Muscle of leg (tissue), 3 donors: ENCODE measurements at regions not wholly inside any gene's neighbourhood (a gene's known extent, or its start where the extent isn't known, plus 50 kb on each side); places are given as distances from the start of the nearest gene placed in this dataset.

ENCODE experiments used
- DNase-seq: peaks from one replicate; pipeline ENCODE4 v3.0.0; 2013
- H3K27ac ChIP-seq: one replicate; pipeline ENCODE4 v1.5.1; 2013; ENCODE audit warnings: mild to moderate bottlenecking, low read length, control low read depth
- H3K27me3 ChIP-seq: one replicate; pipeline ENCODE4 v1.6.1; 2013; ENCODE audit warnings: low read length; ENCODE audit not compliant: control insufficient read depth, insufficient read depth
- H3K36me3 ChIP-seq: one replicate; pipeline ENCODE4 v1.6.1; 2013; ENCODE audit warnings: low read length; ENCODE audit not compliant: control insufficient read depth, insufficient read depth
- H3K4me1 ChIP-seq: one replicate; pipeline ENCODE4 v1.6.1; 2013; ENCODE audit warnings: low read length; ENCODE audit not compliant: control insufficient read depth, insufficient read depth
- H3K4me3 ChIP-seq: one replicate; pipeline ENCODE4 v1.5.1; 2013; ENCODE audit warnings: low read length, control low read depth
- H3K9me3 ChIP-seq: replicated peaks from 2 replicates; pipeline ENCODE4 v1.6.1; 2013; ENCODE audit warnings: low read depth, low read length; ENCODE audit not compliant: control insufficient read depth
- WGBS: methylation state at CpG from one replicate; pipeline ENCODE4 v1.1.5; 2013; ENCODE audit warnings: missing lambda C conversion rate; ENCODE audit not compliant: insufficient coverage; 5-methylcytosine and 5-hydroxymethylcytosine counted together

DNA sequence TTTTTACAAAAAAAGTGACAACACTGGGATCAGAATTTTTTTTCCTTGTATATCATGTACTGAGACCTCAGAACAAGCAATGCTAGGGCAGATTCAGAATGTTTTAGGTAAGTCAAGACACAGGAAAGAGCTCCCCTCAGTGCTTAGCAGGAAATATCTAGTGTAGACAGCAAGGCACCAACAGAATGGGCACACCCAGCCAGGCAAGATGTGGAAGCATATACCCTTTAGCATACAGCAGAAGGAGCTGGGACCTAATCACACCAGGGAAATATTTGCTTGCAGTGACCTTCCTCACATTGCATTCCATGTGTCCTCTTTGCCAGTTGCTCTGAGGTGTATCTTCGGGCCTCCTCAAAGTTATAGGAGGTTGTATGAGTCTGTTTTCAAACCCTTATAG lies 497.6 kb upstream of the LRRN3 start:
- no peaks in the 10 kb centered on the region for H3K4me1 ChIP-seq
- no peaks in the 10 kb centered on the region for H3K27me3 ChIP-seq
- no peaks in the 10 kb centered on the region for H3K9me3 ChIP-seq
- no peaks in the 10 kb centered on the region for H3K36me3 ChIP-seq
- H3K4me3 ChIP-seq, result no peak overlapping the region
- DNase-seq, result no peak
- H3K27ac ChIP-seq, result no peak overlapping the region
- WGBS, result no CpG with 5 or more reads among the region's 1 CpG

DNA sequence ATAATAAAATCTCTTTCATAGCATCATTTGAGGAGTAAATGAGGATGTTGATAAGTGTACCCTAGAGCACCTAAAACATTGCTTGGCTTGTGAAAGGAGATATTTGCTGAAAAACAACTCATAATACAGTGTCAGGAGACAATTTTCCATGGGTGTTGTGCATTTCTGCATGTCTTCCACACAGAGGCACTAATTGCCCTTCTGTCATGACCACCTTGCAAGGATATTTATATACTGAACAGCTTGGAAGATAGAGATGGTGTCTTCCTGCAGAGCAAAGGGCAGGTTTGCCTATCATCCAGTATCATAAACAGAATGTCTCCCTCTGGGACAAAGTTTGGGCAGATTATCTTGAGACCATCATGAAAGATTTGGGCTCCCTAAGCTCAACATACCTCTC lies 495.2 kb upstream of the LRRN3 start:
- Histone ChIP-seq H3K4me3 (no peak overlapping the region), H3K36me3 (no peaks in the 10 kb centered on the region), H3K9me3 (no peaks in the 10 kb centered on the region), H3K4me1 (no peaks in the 10 kb centered on the region), H3K27ac (no peak overlapping the region), H3K27me3 (no peaks in the 10 kb centered on the region)
- peak; percentile 13 for DNase-seq

- peak; percentile 20 for DNase-seq
- Histone ChIP-seq H3K4me1 (no peaks in the 10 kb centered on the region), H3K27me3 (no peaks in the 10 kb centered on the region), H3K27ac (no peak overlapping the region), H3K4me3 (no peak overlapping the region), H3K36me3 (no peaks in the 10 kb centered on the region), H3K9me3 (no peaks in the 10 kb centered on the region)
- 50% methylated on average over 2 of the region's 5 CpGs for WGBS
These were observed 490.0 kb upstream of the LRRN3 start for GRCh38 chr7:110600956-110601355.

DNA sequence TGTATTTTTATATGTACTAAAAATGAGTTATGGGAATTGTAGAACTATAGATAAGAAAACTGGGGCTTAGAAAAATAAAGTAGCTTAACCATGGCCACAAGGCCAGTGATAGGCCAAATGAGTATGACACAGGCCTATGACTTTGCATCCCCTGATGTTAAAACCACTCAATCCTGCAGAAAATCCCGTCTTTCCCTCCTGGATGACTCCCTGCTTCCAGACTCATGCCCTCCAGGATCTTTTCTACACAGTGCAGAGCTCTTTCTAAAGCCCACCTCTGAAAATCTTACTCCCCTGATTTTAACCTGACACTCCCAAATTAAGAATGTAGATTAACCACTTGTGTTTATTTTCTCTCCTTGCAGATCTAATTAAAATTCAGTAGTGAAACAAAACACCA lies 489.2 kb upstream of the LRRN3 start:
- Histone ChIP-seq H3K9me3 (no peaks in the 10 kb centered on the region), H3K27me3 (no peaks in the 10 kb centered on the region), H3K4me1 (no peaks in the 10 kb centered on the region), H3K4me3 (no peak overlapping the region), H3K27ac (no peak overlapping the region), H3K36me3 (no peaks in the 10 kb centered on the region)
- DNase-seq, result no peak
- 29% methylated on average over 1 of the region's 1 CpG for WGBS

DNA sequence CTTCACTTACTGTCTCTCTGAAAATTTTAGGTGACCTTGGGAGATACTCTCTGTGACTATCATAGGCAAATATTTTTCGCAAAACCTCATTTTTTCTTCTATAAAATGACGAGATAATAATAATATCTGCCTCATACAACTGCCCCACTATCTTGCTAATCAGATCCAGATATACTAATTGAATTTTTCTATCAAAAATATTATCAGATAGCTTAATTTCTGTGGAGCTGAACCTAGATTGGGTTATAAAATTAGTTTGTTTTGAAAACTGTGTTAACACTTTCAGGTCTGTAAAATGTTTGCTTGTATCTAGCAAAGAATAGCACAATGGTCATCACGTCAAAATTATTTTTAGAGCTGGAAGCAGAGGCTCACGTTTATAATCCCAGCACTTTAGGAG lies 486.7 kb upstream of the LRRN3 start:
- WGBS, result 83% methylated on average over 1 of the region's 4 CpGs
- DNase-seq, result no peak
- Histone ChIP-seq H3K27me3 (no peaks in the 10 kb centered on the region), H3K4me3 (no peak overlapping the region), H3K9me3 (no peaks in the 10 kb centered on the region), H3K4me1 (no peaks in the 10 kb centered on the region), H3K36me3 (no peaks in the 10 kb centered on the region), H3K27ac (no peak overlapping the region)

- peak; percentile 49 for DNase-seq
- Histone ChIP-seq H3K4me1 (no peaks in the 10 kb centered on the region), H3K9me3 (no peaks in the 10 kb centered on the region), H3K4me3 (no peak overlapping the region), H3K27me3 (no peaks in the 10 kb centered on the region), H3K27ac (no peak overlapping the region), H3K36me3 (no peaks in the 10 kb centered on the region)
These were observed 486.0 kb upstream of the LRRN3 start for GRCh38 chr7:110604885-110605284.

DNA sequence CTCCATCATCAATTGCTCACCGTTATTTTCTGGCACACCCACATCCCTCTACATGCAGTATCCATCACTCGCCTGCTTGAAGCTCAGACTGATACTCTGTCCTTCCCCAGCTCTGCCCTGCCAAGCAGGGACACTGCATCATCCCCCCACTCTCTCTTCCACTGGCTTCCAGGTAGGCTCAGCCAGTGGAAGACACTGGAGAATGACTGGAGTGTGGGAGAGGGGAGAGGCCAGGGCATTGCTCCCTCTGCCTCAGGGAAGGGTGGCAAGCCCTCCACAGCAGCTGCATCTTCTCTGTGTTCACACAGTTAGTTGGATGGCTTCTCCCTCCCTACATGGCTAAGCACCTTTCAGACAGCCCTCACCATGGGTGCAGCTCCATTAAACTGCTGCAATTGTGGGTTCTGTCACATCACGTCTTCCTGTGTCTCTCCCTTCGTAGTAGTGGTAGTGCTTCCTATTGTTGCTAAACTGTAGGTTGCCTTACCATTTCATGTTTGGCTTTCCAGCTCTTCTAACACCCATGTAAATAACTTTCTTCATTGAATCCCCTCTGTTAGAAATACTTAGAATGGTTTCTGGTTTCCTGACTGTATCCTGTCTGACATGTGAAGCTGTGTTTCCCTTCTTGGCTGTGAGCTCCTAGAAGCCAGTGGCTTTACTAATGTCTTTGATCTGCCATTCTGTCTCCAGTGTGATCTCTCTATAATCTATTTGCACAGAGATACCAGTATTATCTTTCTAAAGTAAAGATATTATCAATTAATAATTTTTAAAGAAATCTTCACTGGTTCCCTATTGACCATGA lies 483.7 kb upstream of the LRRN3 start:
- WGBS, result 71% methylated on average over 1 of the region's 4 CpGs
- no peak for DNase-seq
- no peaks in the 10 kb centered on the region for H3K4me1 ChIP-seq
- no peak overlapping the region for H3K27ac ChIP-seq
- H3K9me3 ChIP-seq, result no peaks in the 10 kb centered on the region
- H3K4me3 ChIP-seq, result no peak overlapping the region
- H3K36me3 ChIP-seq, result no peaks in the 10 kb centered on the region
- H3K27me3 ChIP-seq, result no peaks in the 10 kb centered on the region

- no peaks in the 10 kb centered on the region for H3K4me1 ChIP-seq
- DNase-seq, result peak; percentile 60
These were observed 481.6 kb upstream of the LRRN3 start for GRCh38 chr7:110609336-110609735.

DNA sequence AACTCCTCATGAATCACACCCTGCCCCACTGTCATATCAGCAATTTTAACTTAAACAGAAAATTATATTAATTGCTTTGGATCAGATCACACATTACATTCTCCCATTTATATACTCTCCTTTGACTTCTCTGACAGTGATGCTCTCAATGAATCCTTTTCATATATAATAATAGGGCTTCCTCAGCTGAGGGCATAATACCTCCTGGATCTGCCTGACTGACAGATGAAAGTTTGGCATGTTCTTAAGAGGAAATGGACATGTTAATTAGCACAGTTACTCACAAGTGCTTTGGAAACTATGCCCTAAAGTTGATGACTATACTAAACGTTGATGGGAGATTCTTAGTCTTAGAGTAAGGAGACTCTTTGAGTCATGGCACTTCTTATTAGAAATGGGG lies 478.2 kb upstream of the LRRN3 start:
- Histone ChIP-seq H3K36me3 (no peaks in the 10 kb centered on the region), H3K27ac (no peak overlapping the region), H3K4me1 (no peaks in the 10 kb centered on the region), H3K27me3 (no peaks in the 10 kb centered on the region), H3K4me3 (no peak overlapping the region), H3K9me3 (no peaks in the 10 kb centered on the region)
- WGBS, result no CpG with 5 or more reads among the region's 1 CpG
- no peak for DNase-seq

More at GRCh38 chr7:110609336-110609735, 481.6 kb upstream of the LRRN3 start:
- H3K36me3 ChIP-seq, result no peaks in the 10 kb centered on the region
- no peak overlapping the region for H3K4me3 ChIP-seq
- no peaks in the 10 kb centered on the region for H3K9me3 ChIP-seq
- no peak overlapping the region for H3K27ac ChIP-seq
- H3K27me3 ChIP-seq, result no peaks in the 10 kb centered on the region
